ENCODE measurements at regions not wholly inside any gene's neighbourhood (a gene's known extent, or its start where the extent isn't known, plus 50 kb on each side); places are given as distances from the start of the nearest gene placed in this dataset.

DNA sequence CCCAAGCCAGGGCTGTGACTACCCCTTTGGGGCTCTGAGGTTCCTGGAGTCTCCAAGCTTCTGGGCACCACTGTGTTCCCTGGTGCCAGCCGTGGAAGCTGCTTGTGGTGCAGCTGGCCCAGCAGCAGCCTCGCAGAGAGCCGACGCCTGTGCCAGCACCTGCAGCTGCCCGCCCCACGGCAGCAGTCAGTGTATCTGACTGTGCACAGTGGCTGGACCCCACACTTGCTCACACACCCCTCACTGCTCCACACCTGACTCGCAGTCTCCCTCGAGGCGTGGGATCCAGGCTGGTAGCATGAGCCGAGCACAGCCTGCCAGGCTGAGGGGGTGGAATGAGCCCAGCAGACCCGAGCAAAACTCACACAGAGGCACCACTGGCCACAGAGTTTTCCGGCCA is 325.2 kb downstream of the PCNX1 start:
- Histone ChIP-seq H3K4me3 (no peak overlapping the region), H3K4me1 (replicated peaks in 1 of 2) (peaks cover 0 to 6% of the 10 kb centered on the region in 2 donors), H3K27ac (no peak overlapping the region)
- no peak for ATAC-seq (replicated peaks in 6 of 8)
- in situ Hi-C loops (cut with MboI; ENCODE audit: low pct_unique_long_range_greater_than_20kb in 2 of 9, low sequenced_read_pairs in 9 of 9, unreplicated experiment in 9 of 9) = no loop called here
- WGBS, 10 experiments = 60 to 100% (median 100%) methylated on average over 1 to 4 of the region's 12 CpGs; no CpG with 5 or more reads in 4 of the 10 experiments

DNA sequence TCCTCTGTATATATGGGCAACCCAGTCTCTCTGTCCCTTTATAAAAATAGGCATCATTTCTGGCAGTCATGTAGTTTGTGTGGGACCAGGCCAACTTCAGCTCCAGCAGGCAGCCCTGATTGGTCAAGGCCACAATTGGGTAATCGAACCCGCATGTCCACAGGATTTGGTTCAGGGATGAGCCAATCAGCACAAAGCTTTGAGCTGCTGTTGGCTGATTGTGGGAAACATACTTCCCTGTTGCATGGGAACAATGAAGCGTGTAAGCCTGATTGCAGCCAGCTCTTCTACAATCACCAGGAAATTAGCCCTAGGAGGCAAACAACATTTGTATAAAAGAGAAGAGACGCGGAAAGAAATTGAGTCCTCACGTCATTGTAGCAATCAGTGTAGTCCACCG is 328.6 kb downstream of the PCNX1 start:
- no peak overlapping the region for H3K27ac ChIP-seq
- ATAC-seq (replicated peaks in 6 of 8) = peak in 2 of 8 experiments; percentile 15 to 67
- 21 to 93% (median 62%) methylated on average over 2 to 7 of the region's 7 CpGs; no CpG with 5 or more reads in 2 of the 10 experiments for WGBS, 10 experiments

DNA sequence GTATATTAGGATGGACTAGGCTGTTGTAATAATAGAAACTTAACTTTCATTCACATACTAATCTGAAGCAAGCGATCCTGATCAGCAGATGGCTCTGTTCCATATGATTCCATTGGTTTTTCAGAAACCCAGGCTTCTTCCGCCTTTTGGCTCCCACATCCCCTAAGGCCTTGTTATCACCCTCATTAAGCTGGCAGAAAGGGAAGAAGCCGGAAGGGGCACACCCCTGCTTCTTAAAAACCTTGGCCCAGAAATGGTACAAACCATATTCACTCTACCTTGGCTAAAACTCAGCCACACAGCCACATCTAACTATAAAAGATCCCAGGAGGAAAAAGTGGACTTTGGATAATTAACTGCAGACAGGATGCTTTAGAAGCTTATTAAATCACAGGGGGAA is 329.2 kb downstream of the PCNX1 start:
- in situ Hi-C loops (cut with MboI; ENCODE audit: low pct_unique_long_range_greater_than_20kb in 2 of 9, low sequenced_read_pairs in 9 of 9, unreplicated experiment in 9 of 9) = no loop called here
- ATAC-seq (replicated peaks in 6 of 8) = peak in 2 of 8 experiments; percentile 37 to 53
- H3K4me1 ChIP-seq (replicated peaks in 1 of 2) = no peaks in the 10 kb centered on the region
- H3K4me3 ChIP-seq = no peak overlapping the region
- 10 to 100% (median 100%) methylated on average over 1 to 3 of the region's 3 CpGs; no CpG with 5 or more reads in 3 of the 10 experiments for WGBS, 10 experiments
- H3K27ac ChIP-seq = no peak overlapping the region

More for the DNA sequence above, 328.6 kb downstream of the PCNX1 start:
- Histone ChIP-seq H3K4me1 (replicated peaks in 1 of 2) (no peaks in the 10 kb centered on the region), H3K4me3 (no peak overlapping the region)
- in situ Hi-C loops (cut with MboI; ENCODE audit: low pct_unique_long_range_greater_than_20kb in 2 of 9, low sequenced_read_pairs in 9 of 9, unreplicated experiment in 9 of 9) = no loop called here

DNA sequence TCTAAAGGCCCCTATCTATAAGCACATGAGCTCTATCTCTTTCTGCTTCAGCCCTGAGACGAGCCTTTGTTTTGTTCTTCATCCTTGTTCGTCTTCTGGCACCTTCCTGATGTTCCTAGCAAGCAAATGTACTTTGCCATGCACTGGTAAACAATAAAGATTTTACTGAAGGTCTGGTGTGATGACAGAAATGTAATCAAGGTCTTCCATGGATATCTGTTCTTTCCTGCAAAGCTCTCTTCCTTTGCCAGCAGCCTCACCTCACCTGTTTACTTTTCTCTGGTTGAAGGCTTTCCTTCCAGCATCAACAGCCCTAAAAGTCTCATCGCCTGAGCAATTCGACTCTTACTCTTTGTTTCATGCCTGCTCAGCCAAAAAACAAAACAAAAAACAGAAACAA is 330.3 kb downstream of the PCNX1 start:
- no peak for ATAC-seq (replicated peaks in 6 of 8)
- 24 to 100% (median 82%) methylated on average over 1 to 4 of the region's 4 CpGs for WGBS, 10 experiments
- no peak overlapping the region for H3K27ac ChIP-seq
- in situ Hi-C loops (cut with MboI; ENCODE audit: low pct_unique_long_range_greater_than_20kb in 2 of 9, low sequenced_read_pairs in 9 of 9, unreplicated experiment in 9 of 9) = no loop called here
- H3K4me3 ChIP-seq = no peak overlapping the region
- H3K4me1 ChIP-seq (replicated peaks in 1 of 2) = no peaks in the 10 kb centered on the region

DNA sequence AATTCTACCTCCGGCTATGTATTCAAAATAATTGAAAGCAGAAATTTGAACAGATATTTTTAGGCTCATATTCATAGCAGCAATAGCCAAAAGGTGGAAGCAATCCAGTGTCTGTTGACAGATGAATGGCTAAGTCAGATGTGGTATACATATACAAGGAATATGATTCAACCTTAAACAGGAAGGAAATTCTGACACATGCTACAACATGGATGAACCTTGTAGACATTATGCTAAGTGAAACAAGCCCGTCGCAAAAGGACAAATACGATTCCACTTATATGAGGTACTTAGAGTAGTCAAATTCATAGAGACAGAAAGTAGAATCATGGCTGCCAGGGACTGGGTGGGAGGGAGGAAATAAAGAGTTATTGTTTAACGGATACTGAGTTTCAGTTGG is 331.6 kb downstream of the PCNX1 start:
- no peaks in the 10 kb centered on the region for H3K4me1 ChIP-seq (replicated peaks in 1 of 2)
- 63 to 100% (median 96%) methylated on average over 1 to 5 of the region's 5 CpGs; no CpG with 5 or more reads in 4 of the 10 experiments for WGBS, 10 experiments
- no peak for ATAC-seq (replicated peaks in 6 of 8)
- in situ Hi-C loops (cut with MboI; ENCODE audit: low pct_unique_long_range_greater_than_20kb in 2 of 9, low sequenced_read_pairs in 9 of 9, unreplicated experiment in 9 of 9) = no loop called here
- H3K27ac ChIP-seq = no peak overlapping the region
- H3K4me3 ChIP-seq = no peak overlapping the region

DNA sequence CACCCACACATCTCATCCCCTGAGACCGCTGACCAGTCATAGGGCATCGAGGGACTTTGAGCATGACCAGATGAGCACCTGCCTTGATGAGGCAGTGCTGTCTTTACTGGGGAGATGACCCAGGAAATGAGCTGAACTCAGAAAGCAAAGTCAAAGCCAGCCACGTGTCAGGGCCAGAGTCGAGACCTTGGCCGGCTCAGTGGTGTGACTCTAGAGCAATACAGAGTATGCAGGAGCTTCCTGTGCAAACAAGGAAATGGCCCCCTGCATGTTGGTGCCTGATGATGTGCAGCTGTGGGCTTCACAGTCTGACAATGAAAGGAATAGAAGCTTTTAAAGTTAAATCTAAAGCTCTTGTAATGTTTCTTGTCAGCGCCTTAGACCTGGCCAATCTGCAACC is 332.9 kb downstream of the PCNX1 start:
- WGBS, 10 experiments = 67 to 100% (median 92%) methylated on average over 1 to 5 of the region's 6 CpGs; no CpG with 5 or more reads in 4 of the 10 experiments
- no peaks in the 10 kb centered on the region for H3K4me1 ChIP-seq (replicated peaks in 1 of 2)
- ATAC-seq (replicated peaks in 6 of 8) = no peak
- no peak overlapping the region for H3K27ac ChIP-seq
- in situ Hi-C loops (cut with MboI; ENCODE audit: low pct_unique_long_range_greater_than_20kb in 2 of 9, low sequenced_read_pairs in 9 of 9, unreplicated experiment in 9 of 9) = no loop called here
- no peak overlapping the region for H3K4me3 ChIP-seq

DNA sequence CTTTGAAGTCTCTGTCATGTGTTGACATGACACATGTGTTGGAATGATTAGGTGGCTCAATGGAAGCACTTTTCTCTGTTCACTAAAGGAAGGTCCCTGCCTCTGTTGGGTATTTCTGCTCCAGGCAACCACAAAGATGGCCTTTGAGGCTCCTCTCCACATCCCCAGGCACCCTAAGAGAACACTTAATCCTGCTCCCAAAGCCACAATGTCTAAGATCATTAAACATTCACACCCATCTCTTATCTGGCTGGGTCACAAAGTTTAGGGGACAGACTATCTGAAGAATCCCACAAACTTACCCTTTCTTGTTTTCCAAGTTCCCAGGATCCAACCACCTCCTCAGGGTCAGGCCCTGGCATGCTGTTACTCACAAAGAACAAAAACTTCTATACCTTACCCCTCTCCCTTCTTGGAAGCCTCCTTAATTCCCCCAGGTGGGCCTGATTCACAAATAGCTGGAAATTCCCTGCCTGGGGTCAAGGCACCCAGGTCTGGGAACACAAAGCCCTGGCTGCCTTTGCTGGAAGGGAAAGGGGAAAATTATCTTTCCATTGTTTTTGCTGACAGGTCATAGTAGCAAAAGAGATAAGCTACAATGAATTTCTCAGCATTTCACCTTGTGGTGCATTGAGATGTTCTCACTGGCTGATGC is 333.7 kb downstream of the PCNX1 start:
- in situ Hi-C loops (cut with MboI; ENCODE audit: low pct_unique_long_range_greater_than_20kb in 2 of 9, low sequenced_read_pairs in 9 of 9, unreplicated experiment in 9 of 9) = no loop called here
- Histone ChIP-seq H3K27ac (no peak overlapping the region), H3K4me3 (no peak overlapping the region), H3K4me1 (replicated peaks in 1 of 2) (no peaks in the 10 kb centered on the region)
- ATAC-seq (replicated peaks in 6 of 8) = no peak

DNA sequence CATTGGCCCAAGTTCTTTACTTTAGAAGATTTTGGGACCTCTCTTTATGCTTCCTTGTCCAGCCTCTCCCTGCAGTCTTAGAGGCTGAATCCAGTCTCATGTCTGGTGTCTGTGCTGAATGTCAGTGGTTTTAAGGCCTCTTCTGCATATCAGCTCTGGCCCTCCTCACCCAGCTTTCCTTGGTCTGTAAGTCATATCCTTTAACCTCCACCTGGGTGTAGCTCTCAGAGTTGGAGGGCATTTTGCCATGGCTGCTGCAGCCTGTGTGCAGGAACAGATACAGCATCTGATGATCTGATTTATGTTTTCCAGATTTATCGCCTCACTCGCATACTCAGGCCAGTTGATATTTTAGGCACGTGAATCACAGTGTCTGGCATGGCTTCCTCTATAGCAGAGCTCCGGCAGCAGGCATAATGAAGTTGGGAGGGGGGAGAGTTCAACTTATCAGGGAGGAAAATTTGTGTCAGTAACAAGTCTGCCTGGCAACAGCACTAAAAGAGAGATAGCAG is 335.0 kb downstream of the PCNX1 start:
- Histone ChIP-seq H3K4me3 (no peak overlapping the region), H3K27ac (no peak overlapping the region), H3K4me1 (replicated peaks in 1 of 2) (no peaks in the 10 kb centered on the region)
- in situ Hi-C loops (cut with MboI; ENCODE audit: low pct_unique_long_range_greater_than_20kb in 2 of 9, low sequenced_read_pairs in 9 of 9, unreplicated experiment in 9 of 9) = no loop called here
- 0 to 82% (median 60%) methylated on average over 1 to 2 of the region's 4 CpGs; no CpG with 5 or more reads in 3 of the 10 experiments for WGBS, 10 experiments
- peak; percentile 71 to 99 (median 80) for ATAC-seq (replicated peaks in 6 of 8)

DNA sequence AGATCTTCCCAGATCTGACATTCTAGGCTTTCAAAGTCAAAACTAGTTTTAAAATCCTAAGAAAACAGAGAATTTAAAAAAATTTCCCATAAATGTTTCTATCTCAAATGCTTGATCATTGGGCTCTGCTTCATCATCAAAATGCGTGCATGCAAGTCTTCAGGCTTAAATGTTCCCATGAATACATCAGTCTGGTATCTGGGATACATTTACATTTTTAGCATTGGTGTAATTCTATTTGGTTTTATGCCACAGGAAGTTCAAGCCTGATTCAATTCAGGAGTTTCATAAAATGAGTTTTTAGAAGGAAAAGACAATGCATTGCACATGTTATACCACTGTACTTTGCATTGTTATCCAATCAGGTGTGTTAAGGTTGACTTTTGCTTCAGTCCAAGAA is 336.4 kb downstream of the PCNX1 start:
- Histone ChIP-seq H3K4me3 (no peak overlapping the region), H3K27ac (no peak overlapping the region), H3K4me1 (replicated peaks in 1 of 2) (no peaks in the 10 kb centered on the region)
- 0 to 100% (median 86%) methylated on average over 1 of the region's 1 CpG; no CpG with 5 or more reads in 1 of the 10 experiments for WGBS, 10 experiments
- in situ Hi-C loops (cut with MboI; ENCODE audit: low pct_unique_long_range_greater_than_20kb in 2 of 9, low sequenced_read_pairs in 9 of 9, unreplicated experiment in 9 of 9) = no loop called here
- peak in 3 of 8 experiments; percentile 50 to 73 (median 65) for ATAC-seq (replicated peaks in 6 of 8)

DNA sequence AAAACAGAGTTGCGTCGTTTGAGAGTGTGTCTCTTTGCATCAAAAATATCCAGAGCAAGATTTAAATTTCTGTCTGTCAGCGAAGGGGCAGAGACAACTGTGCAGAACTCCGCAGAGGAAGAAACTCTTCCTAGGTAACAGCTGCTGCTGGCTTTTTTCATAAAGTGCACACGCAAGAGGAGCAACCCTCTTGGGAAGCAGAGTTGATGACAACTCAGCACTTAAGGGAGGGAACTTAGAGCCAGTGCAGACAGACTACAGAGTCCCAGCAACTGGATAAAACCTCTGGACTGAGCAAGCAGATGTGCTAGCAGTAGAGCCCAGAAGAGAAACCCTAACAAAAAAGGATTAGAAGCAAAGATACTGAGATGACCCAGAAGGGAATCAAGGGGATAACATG is 337.1 kb downstream of the PCNX1 start:
- Histone ChIP-seq H3K4me3 (no peak overlapping the region), H3K27ac (no peak overlapping the region), H3K4me1 (replicated peaks in 1 of 2) (no peaks in the 10 kb centered on the region)
- in situ Hi-C loops (cut with MboI; ENCODE audit: low pct_unique_long_range_greater_than_20kb in 2 of 9, low sequenced_read_pairs in 9 of 9, unreplicated experiment in 9 of 9) = no loop called here
- 0 to 100% (median 88%) methylated on average over 1 to 5 of the region's 5 CpGs; no CpG with 5 or more reads in 5 of the 10 experiments for WGBS, 10 experiments
- ATAC-seq (replicated peaks in 6 of 8) = peak in 3 of 8 experiments; percentile 25 to 50 (median 46)

DNA sequence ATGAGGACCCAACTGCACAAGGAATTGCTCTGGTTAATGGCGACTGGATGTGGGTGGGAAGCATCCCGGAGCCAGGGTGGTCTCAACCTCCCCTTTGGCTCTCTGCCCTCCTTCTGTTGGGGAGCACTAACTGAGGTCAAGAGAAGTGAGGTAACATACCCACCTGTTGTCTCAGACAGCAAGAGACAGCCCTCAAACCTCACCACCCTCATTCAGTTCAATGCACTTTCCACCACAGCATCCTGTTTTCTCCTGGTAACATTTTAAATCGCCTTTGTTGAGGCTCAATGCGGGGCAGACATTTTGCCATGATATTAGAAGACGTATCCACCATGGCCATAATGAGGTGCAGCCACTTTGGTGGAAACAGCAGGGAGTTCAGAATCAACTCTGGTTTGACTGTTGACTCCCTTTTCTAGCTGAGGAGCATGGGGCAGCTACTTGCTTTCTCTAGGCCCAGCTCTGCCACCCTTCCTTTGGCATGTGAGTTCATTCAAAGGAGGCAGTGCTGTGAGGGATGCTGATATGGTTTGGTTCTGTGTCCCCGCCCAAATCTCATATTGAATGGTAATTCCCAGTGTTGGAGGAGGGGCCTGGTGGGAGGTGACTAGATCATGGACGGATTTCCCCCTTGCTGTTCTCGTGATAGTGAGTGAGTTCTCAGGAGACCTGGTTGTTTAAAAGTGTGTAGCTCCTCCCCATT is 338.6 kb downstream of the PCNX1 start:
- no peak for ATAC-seq (replicated peaks in 6 of 8)
- Histone ChIP-seq H3K4me1 (replicated peaks in 1 of 2) (no peaks in the 10 kb centered on the region), H3K4me3 (no peak overlapping the region), H3K27ac (no peak overlapping the region)
- in situ Hi-C loops (cut with MboI; ENCODE audit: low pct_unique_long_range_greater_than_20kb in 2 of 9, low sequenced_read_pairs in 9 of 9, unreplicated experiment in 9 of 9) = no loop called here
- 75 to 100% (median 98%) methylated on average over 1 to 5 of the region's 8 CpGs; no CpG with 5 or more reads in 2 of the 10 experiments for WGBS, 10 experiments

DNA sequence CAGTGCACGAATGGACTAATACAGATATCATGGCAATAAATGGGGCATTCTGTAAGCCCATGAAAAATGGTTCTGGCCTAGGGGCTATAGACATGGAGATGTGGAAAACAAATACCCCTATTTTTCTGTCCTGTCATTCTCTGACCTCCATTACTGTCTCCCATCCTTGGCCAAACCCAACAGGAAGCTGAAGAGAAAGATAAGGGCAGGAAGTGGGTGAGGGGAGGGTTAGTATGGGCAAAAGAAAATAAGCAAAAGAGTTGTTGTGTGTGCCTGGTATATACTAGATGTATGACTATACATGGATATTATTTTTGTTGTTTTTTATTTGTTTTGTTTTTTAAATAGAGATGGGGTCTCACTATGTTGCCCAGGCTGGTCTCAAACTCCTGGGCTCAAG is 339.3 kb downstream of the PCNX1 start:
- in situ Hi-C loops (cut with MboI; ENCODE audit: low pct_unique_long_range_greater_than_20kb in 2 of 9, low sequenced_read_pairs in 9 of 9, unreplicated experiment in 9 of 9) = no loop called here
- 0 to 100% (median 67%) methylated on average over 1 of the region's 1 CpG; no CpG with 5 or more reads in 3 of the 10 experiments for WGBS, 10 experiments
- Histone ChIP-seq H3K4me3 (no peak overlapping the region), H3K4me1 (replicated peaks in 1 of 2) (no peaks in the 10 kb centered on the region), H3K27ac (no peak overlapping the region)
- ATAC-seq (replicated peaks in 6 of 8) = no peak

DNA sequence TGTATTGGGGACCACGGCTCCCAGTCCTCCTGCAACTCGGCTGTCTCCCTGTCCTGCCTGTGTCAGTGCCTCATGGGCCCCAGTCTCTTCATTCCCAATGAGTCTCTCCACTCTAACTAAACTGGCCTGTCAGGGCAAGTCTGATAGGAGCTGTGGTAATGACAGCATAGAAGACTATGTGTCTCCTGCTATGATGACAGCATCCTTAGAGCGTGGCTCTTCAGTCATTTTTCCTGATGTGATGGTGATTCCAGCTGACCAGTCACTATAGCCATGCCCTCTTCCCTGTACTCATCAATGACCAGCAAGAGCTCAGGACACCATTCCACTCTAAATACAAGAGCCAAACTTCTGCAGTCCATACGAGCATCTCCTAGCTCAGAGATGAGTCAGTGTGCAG is 339.8 kb downstream of the PCNX1 start:
- H3K4me3 ChIP-seq = no peak overlapping the region
- no peaks in the 10 kb centered on the region for H3K4me1 ChIP-seq (replicated peaks in 1 of 2)
- 67 to 100% (median 86%) methylated on average over 1 to 4 of the region's 4 CpGs; no CpG with 5 or more reads in 2 of the 10 experiments for WGBS, 10 experiments
- no peak overlapping the region for H3K27ac ChIP-seq
- ATAC-seq (replicated peaks in 6 of 8) = no peak
- in situ Hi-C loops (cut with MboI; ENCODE audit: low pct_unique_long_range_greater_than_20kb in 2 of 9, low sequenced_read_pairs in 9 of 9, unreplicated experiment in 9 of 9) = no loop called here

Measured in motor neuron (in vitro differentiated cells).